Neural cell (in vitro differentiated cells): ENCODE measurements at regions not wholly inside any gene's neighbourhood (a gene's known extent, or its start where the extent isn't known, plus 50 kb on each side); places are given as distances from the start of the nearest gene placed in this dataset.

Experiments
- H2AFZ ChIP-seq: fragments of 200-600, 300-800 bp; sonication (generic), shearing (Covaris generic); 2 replicates; pipeline ENCODE4 v1.6.0; 2014; ENCODE audit warnings: low read depth, mild to moderate bottlenecking, antibody characterized with exemption, low read length, moderate library complexity
- H3F3A ChIP-seq: fragments of 200-600 bp; shearing (Covaris generic); 2 replicates; pipeline ENCODE4 v1.6.1; 2016; ENCODE audit warnings: mild to moderate bottlenecking, moderate library complexity, mixed read lengths, antibody characterized with exemption, low read length; ENCODE audit not compliant: insufficient read depth, poor library complexity, severe bottlenecking
- H3K27ac ChIP-seq: fragments of 200-600, 300-800 bp; sonication (generic), shearing (Covaris generic); 2 replicates; pipeline ENCODE4 v1.5.1; 2014; ENCODE audit warnings: mild to moderate bottlenecking, low read length, moderate library complexity
- H3K27me3 ChIP-seq: fragments of 300-800, 200-600 bp; sonication (generic), shearing (Covaris generic); 2 replicates; pipeline ENCODE4 v1.6.0; 2014; ENCODE audit warnings: mild to moderate bottlenecking, low read depth, low read length, moderate library complexity; ENCODE audit not compliant: insufficient read depth
- H3K36me3 ChIP-seq: fragments of 300-800, 200-600 bp; sonication (generic), shearing (Covaris generic); 2 replicates; pipeline ENCODE4 v1.5.1; 2014; ENCODE audit warnings: mild to moderate bottlenecking, antibody characterized with exemption, low read length, moderate library complexity; ENCODE audit not compliant: insufficient read depth
- H3K4me2 ChIP-seq: fragments of 300-800, 200-600 bp; sonication (generic), shearing (Covaris generic); 2 replicates; pipeline ENCODE4 v1.6.0; 2014; ENCODE audit warnings: mild to moderate bottlenecking, low read length
- H3K4me3 ChIP-seq: fragments of 300-800, 200-600 bp; sonication (generic), shearing (Covaris generic); 2 replicates; pipeline ENCODE4 v1.5.1; 2014; ENCODE audit warnings: mild to moderate bottlenecking, low read length, moderate library complexity
- H3K79me2 ChIP-seq: fragments of 200-600 bp; shearing (Covaris generic); replicated peaks from 2 replicates; pipeline ENCODE4 v1.6.0; 2014; ENCODE audit warnings: mild to moderate bottlenecking, low read length, moderate library complexity; ENCODE audit not compliant: insufficient read depth
- H3K9ac ChIP-seq: fragments of 300-800, 200-600 bp; sonication (generic), shearing (Covaris generic); 2 replicates; pipeline ENCODE4 v1.6.1; 2016; ENCODE audit warnings: mild to moderate bottlenecking, low read length, mixed read lengths
- H3K9me2 ChIP-seq: fragments of 200-600 bp; shearing (Covaris generic); 2 replicates; pipeline ENCODE4 v1.6.1; 2016; ENCODE audit warnings: mild to moderate bottlenecking, low read length, mixed read lengths; ENCODE audit not compliant: insufficient read depth
- H3K9me3 ChIP-seq: fragments of 200-600, 300-800 bp; sonication (generic), shearing (Covaris generic); 2 replicates; pipeline ENCODE4 v1.6.1; 2016; ENCODE audit warnings: mild to moderate bottlenecking, mixed run types, low read length, moderate library complexity, mixed read lengths
- H4K20me1 ChIP-seq: fragments of 200-600 bp; shearing (Covaris generic); 2 replicates; pipeline ENCODE4 v1.6.1; 2016; ENCODE audit warnings: mild to moderate bottlenecking, mixed run types; ENCODE audit not compliant: insufficient read depth
- CTCF ChIP-seq: fragments of 450-650 bp; IDR thresholded peaks from 2 replicates; pipeline ENCODE4 v1.5.1; 2014; ENCODE audit warnings: antibody characterized with exemption, mild to moderate bottlenecking, moderate library complexity; ENCODE audit not compliant: poor library complexity, severe bottlenecking
- EP300 ChIP-seq: fragments of 450-650 bp; conservative IDR thresholded peaks from 2 replicates; pipeline ENCODE4 v1.6.1; 2014; ENCODE audit warnings: antibody characterized with exemption, mild to moderate bottlenecking, moderate library complexity; ENCODE audit not compliant: poor library complexity, severe bottlenecking
- EZH2 ChIP-seq: fragments of 200-600, 300-800 bp; shearing (Covaris generic), sonication (generic); IDR thresholded peaks from 2 replicates; pipeline ENCODE4 v1.6.1; 2014; ENCODE audit warnings: antibody characterized with exemption, low read length, borderline replicate concordance, mild to moderate bottlenecking; ENCODE audit not compliant: insufficient read depth, poor library complexity, severe bottlenecking
- MXI1 ChIP-seq: fragments of 450-650 bp; conservative IDR thresholded peaks from 2 replicates; pipeline ENCODE4 v1.6.1; 2014; ENCODE audit warnings: antibody characterized with exemption, mild to moderate bottlenecking; ENCODE audit not compliant: poor library complexity, severe bottlenecking
- POLR2AphosphoS5 ChIP-seq: IDR thresholded peaks from 2 replicates; pipeline ENCODE4 v1.6.1; 2012
- RAD21 ChIP-seq: fragments of 450-650 bp; conservative IDR thresholded peaks from 2 replicates; pipeline ENCODE4 v1.6.1; 2014; ENCODE audit warnings: antibody characterized with exemption, mild to moderate bottlenecking, moderate library complexity
- REST ChIP-seq: IDR thresholded peaks from 2 replicates; pipeline ENCODE4 v1.6.1; 2012; ENCODE audit warnings: borderline replicate concordance
- SMC3 ChIP-seq: fragments of 450-650 bp; conservative IDR thresholded peaks from 2 replicates; pipeline ENCODE4 v1.6.1; 2014; ENCODE audit warnings: antibody characterized with exemption, mild to moderate bottlenecking, moderate library complexity; ENCODE audit not compliant: poor library complexity
- TAF1 ChIP-seq: IDR thresholded peaks from 2 replicates; pipeline ENCODE4 v1.6.1; 2012; ENCODE audit warnings: low read depth

GRCh38 chr1:55700359-55701130 lies 485.4 kb upstream of the USP24 start:
- Histone ChIP-seq H3K36me3 (no peaks in the 10 kb centered on the region), H3F3A (no peaks in the 10 kb centered on the region), H3K4me2 (no peak overlapping the region), H4K20me1 (no peaks in the 10 kb centered on the region), H3K27me3 (no peaks in the 10 kb centered on the region), H3K9me2 (no peaks in the 10 kb centered on the region), H2AFZ (no peak overlapping the region), H3K9ac (no peak overlapping the region), H3K27ac (no peak overlapping the region), H3K79me2 (no peaks in the 10 kb centered on the region), H3K4me3 (no peak overlapping the region), H3K9me3 (no peaks in the 10 kb centered on the region)
- TF ChIP-seq POLR2AphosphoS5 (no peak), REST (no peak), TAF1 (no peak), MXI1 (no peak), EP300 (no peak), EZH2 (no peak), SMC3 (no peak), RAD21 (no peak), CTCF (no peak)

GRCh38 chr1:55699228-55699627 lies 484.1 kb upstream of the USP24 start:
- Histone ChIP-seq H3K4me2 (no peak overlapping the region), H3K9me3 (no peaks in the 10 kb centered on the region), H2AFZ (no peak overlapping the region), H3K4me3 (no peak overlapping the region), H3F3A (no peaks in the 10 kb centered on the region), H4K20me1 (no peaks in the 10 kb centered on the region), H3K79me2 (no peaks in the 10 kb centered on the region), H3K27ac (no peak overlapping the region), H3K9ac (no peak overlapping the region), H3K9me2 (no peaks in the 10 kb centered on the region), H3K36me3 (no peaks in the 10 kb centered on the region), H3K27me3 (no peaks in the 10 kb centered on the region)
- TF ChIP-seq SMC3 = no peak
- no peak for TF ChIP-seq EP300
- no peak for TF ChIP-seq CTCF
- TF ChIP-seq MXI1 = no peak
- no peak for TF ChIP-seq TAF1
- TF ChIP-seq REST = no peak
